AG10803 (cell line): ENCODE measurements at regions not wholly inside any gene's neighbourhood (a gene's known extent, or its start where the extent isn't known, plus 50 kb on each side); places are given as distances from the start of the nearest gene placed in this dataset.
A peak's percentile ranks its signal among the peaks of the same experiment; 100 is the strongest.

Source experiments
- DNase-seq: peaks from one replicate; pipeline ENCODE4 v3.0.0; 2010; ENCODE audit warnings: low read depth
- H3K4me3 ChIP-seq: 2 replicates; pipeline ENCODE4 v1.5.1; 2011; ENCODE audit warnings: mild to moderate bottlenecking, low read length, control low read depth
- TF ChIP-seq, protein P1 (sequence below): conservative IDR thresholded peaks from 2 replicates; pipeline ENCODE4 v1.5.1; 2011; ENCODE audit warnings: mild to moderate bottlenecking, low read length, control low read depth, inconsistent platforms

DNA sequence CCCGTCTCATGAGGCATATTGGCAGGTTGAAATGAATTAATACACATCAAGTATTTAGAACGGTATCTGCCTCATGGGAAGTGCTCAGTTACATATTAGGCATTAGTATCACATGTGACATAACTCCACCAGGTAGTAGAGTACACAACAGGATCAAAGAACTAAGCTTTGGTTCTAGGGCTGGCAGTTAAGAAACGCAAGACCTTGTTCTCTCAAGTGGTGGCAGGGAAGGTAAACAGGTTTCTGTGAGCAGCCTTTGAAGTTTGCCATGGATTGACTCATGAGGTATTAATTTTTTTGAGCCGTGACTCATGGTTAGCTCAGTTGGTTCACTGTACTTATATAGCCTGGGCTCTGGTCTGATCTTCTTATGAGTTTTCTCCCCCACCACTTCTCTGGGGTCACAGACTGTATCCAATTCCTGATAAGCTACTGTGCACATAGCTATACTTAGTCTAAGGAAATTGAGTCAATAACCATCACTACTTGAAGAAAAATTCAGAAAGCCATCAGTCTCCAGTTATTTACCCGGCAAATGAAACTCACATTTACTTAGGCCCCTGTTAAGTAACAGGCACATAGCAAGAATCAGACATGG is 155.6 kb upstream of the STT3B start:
- peak; percentile 50 for DNase-seq
- TF ChIP-seq, protein P1, sequence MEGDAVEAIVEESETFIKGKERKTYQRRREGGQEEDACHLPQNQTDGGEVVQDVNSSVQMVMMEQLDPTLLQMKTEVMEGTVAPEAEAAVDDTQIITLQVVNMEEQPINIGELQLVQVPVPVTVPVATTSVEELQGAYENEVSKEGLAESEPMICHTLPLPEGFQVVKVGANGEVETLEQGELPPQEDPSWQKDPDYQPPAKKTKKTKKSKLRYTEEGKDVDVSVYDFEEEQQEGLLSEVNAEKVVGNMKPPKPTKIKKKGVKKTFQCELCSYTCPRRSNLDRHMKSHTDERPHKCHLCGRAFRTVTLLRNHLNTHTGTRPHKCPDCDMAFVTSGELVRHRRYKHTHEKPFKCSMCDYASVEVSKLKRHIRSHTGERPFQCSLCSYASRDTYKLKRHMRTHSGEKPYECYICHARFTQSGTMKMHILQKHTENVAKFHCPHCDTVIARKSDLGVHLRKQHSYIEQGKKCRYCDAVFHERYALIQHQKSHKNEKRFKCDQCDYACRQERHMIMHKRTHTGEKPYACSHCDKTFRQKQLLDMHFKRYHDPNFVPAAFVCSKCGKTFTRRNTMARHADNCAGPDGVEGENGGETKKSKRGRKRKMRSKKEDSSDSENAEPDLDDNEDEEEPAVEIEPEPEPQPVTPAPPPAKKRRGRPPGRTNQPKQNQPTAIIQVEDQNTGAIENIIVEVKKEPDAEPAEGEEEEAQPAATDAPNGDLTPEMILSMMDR = no peak
- no peak overlapping the region for H3K4me3 ChIP-seq

DNA sequence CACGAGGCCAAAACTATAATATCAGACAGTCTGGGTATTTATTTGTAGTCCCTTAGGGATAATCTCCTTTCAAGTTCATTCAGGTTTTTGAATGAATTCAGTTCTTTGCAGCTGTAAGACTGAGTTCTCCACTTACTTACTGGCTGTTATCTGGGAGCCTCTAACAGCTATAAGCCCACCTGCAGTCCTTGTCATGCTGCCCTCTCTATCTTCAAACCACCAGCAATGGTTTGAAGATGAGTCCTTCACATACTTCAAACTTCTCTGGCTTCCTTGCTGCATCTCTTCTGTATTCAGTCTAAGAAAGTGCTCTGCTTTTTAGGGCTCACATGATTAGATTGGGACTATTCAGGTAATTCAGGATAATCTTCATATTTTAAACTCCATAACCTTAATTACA is 154.5 kb upstream of the STT3B start:
- no peak overlapping the region for H3K4me3 ChIP-seq
- TF ChIP-seq, protein P1 = no peak
- no peak for DNase-seq

DNA sequence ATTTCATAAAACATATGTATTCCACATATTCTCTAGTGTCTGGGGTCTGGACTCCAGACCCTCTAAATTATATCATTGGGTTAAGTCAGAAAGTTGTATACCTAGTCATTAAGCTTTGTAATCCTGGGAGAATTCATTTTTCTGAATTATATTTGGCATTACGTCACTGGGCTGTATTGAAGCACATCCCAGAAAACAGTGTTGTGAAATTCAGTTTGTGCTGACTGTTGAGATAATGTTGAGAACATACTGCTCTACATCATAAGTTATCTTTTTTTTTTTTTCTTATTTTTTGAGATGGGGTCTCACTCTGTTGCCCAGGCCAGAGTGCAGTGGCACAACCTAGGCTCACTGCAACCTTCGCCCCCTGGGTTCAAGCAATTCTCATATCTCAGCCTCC is 153.1 kb upstream of the STT3B start:
- TF ChIP-seq, protein P1 = no peak

DNA sequence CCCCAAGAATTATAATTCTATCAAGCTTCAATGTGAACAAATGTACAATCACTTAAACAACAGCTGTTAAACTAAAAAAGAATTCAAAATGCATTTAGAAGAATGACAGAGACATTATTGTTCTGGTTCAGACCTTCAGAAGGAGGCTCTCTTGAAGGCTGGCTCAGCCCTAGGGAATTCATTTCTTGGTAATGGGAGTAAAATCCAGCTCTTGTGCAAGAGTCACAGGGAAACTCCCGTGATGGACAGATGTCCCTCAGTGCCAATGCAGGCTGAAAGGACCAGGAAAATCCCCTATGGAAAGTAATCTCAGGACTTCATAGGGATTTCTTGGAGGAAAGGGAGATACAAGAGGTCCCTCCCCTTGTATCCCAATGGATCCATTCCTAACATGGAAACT is 149.9 kb upstream of the STT3B start:
- H3K4me3 ChIP-seq = no peak overlapping the region
- no peak for DNase-seq
- TF ChIP-seq, protein P1 = no peak

More for the DNA sequence above, 153.1 kb upstream of the STT3B start:
- H3K4me3 ChIP-seq = no peak overlapping the region
- DNase-seq = no peak

DNA sequence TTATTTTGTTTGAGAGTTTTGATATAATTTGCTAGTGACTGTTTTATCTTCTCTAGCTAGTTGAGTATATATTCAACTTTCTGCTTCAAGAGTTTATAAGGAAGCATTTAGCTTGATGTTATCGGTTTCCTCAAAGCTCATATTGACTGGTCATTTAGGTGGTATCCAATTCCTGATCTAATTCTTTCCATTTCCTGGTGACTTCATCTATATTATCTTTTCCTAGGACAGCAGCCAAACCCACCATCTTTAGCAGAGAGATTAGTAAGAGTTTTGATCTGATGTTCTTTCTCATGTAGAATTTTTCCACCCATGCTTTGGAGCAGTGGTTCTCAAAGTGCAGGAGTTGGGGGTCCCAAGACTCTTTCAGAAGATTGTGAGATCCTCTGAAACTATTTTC is 148.6 kb upstream of the STT3B start:
- TF ChIP-seq, protein P1 = no peak
- no peak for DNase-seq

DNA sequence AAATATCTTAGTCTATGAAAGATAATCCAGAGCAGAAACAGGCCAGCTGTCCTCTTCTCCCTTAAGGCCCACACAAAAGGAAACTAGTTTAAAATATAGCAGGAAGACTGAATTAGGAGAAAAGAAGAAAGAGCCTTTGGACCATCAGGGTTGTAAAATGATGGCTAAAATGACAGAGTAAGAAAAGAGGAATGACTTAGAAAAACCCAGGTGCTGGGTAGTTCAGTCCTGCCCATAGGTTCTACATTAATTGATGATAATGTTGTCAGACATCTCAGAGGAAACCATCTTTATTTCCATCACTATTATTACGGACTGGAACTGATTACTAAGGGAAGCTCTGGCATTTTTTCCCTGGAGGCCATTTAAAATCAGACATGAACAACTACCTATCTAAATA is 142.8 kb upstream of the STT3B start:
- DNase-seq = no peak
- TF ChIP-seq, protein P1 = no peak

More for the DNA sequence above, 148.6 kb upstream of the STT3B start:
- H3K4me3 ChIP-seq = no peak overlapping the region

DNA sequence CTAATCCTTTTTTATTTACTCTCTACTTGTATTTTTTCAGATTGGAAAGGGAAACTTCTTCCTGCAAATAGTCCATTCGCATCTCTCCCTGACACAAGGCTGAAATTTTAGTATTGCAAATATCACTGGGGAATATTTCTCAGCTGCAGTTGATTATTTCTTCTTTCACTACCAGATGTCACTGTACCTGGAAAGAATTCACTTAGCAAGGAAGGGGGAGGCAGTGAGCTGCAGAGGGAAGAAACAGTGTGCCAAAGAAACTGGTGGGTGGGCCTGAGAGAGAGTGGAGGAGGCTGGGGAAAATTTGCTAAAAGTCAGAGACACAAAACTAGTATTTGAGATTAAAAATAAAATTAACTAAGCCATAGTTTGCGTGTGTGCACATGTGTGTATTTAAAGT is 142.3 kb upstream of the STT3B start:
- H3K4me3 ChIP-seq = no peak overlapping the region
- DNase-seq = no peak
- TF ChIP-seq, protein P1 = no peak

More for the DNA sequence above, 142.8 kb upstream of the STT3B start:
- H3K4me3 ChIP-seq = no peak overlapping the region
